ENCODE measurements at regions not wholly inside any gene's neighbourhood (a gene's known extent, or its start where the extent isn't known, plus 50 kb on each side); places are given as distances from the start of the nearest gene placed in this dataset.

DNA sequence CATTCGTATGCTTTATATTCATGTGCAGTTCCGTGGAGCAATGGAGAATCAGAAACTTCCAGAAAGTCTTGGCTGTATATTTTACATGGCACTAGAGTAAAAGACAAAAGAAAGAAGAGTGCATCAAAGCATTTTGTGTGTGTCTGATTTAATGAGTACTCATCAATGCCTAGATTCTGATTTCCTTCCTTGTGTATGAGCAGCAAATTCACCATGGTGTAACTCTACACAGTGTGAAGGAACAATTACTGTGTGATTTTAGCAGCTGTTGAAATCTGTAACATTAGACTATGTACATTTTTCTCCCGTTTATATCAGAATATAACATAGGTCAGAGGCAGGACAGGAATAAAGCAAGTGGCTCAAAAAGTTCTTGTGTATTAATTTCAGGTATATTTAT, 102.0 kb upstream of the TSC22D2 start:
- TF ChIP-seq CTCF (IDR thresholded peaks at IDR 0.05; ENCODE audit: insufficient read depth, low read length, poor library complexity, severe bottlenecking): no peak
- TF ChIP-seq EZH2phosphoT487 (conservative IDR thresholded peaks at IDR 0.05; ENCODE audit: low read length): no peak
